Natural killer cell (primary cell): ENCODE measurements at regions not wholly inside any gene's neighbourhood (a gene's known extent, or its start where the extent isn't known, plus 50 kb on each side); places are given as distances from the start of the nearest gene placed in this dataset.
"Not testable (repeated sequence)": the region's sequence is repeated elsewhere in the genome, so short reads cannot be mapped to it uniquely, and the experiment has no call there.

Experiments
- ATAC-seq, 3 donors: fragments of 150-1000 bp in 2 of 3; fragments of 200-7000 bp in 1 of 3; cut with Tn5 transposase; 1 replicate in 1 of 3; 2 replicates in 2 of 3; pipeline ENCODE4 v1.10.0; 2021; ENCODE audit warnings: mild to moderate bottlenecking in 2 of 3, moderate library complexity in 2 of 3
- DNase-seq, 2 donors: peaks; one replicate each; pipeline versions ENCODE4 v3.0.0 to v3.0.0-alpha.2; 2013 to 2021; ENCODE audit warnings: mixed read lengths in 1 of 2
- H3K27ac ChIP-seq: one replicate; pipeline ENCODE4 v1.5.1; 2013; ENCODE audit warnings: mild to moderate bottlenecking, low read length
- H3K27me3 ChIP-seq: one replicate; pipeline ENCODE4 v1.6.1; 2013; ENCODE audit warnings: low read length; ENCODE audit not compliant: control insufficient read depth, insufficient read depth
- H3K36me3 ChIP-seq: one replicate; pipeline ENCODE4 v1.6.1; 2013; ENCODE audit warnings: low read length; ENCODE audit not compliant: control insufficient read depth, insufficient read depth
- H3K4me1 ChIP-seq: one replicate; pipeline ENCODE4 v1.6.1; 2013; ENCODE audit warnings: low read length; ENCODE audit not compliant: control insufficient read depth, insufficient read depth
- H3K4me3 ChIP-seq: one replicate; pipeline ENCODE4 v1.5.1; 2013; ENCODE audit warnings: low read length
- H3K9me3 ChIP-seq: one replicate; pipeline ENCODE4 v1.6.1; 2013; ENCODE audit warnings: low read length; ENCODE audit not compliant: control insufficient read depth, insufficient read depth
- H3K27ac Mint-ChIP-seq, 2 donors: one replicate each; pipeline ENCODE4 v1.8.0; 2022; ENCODE audit warnings: mild to moderate bottlenecking in 2 of 2, mixed read lengths in 2 of 2, moderate library complexity in 1 of 2
- H3K27me3 Mint-ChIP-seq, 2 donors: one replicate each; pipeline ENCODE4 v1.8.0; 2022; ENCODE audit warnings: low read depth in 2 of 2, mixed read lengths in 2 of 2
- H3K36me3 Mint-ChIP-seq: one replicate; pipeline ENCODE4 v1.8.0; 2022; ENCODE audit warnings: mixed read lengths
- H3K4me1 Mint-ChIP-seq, 2 donors: one replicate each; pipeline ENCODE4 v1.8.0; 2022; ENCODE audit warnings: mixed read lengths in 2 of 2
- H3K4me3 Mint-ChIP-seq: one replicate; pipeline ENCODE4 v1.8.0; 2022; ENCODE audit warnings: mild to moderate bottlenecking, moderate library complexity, mixed read lengths
- H3K9me3 Mint-ChIP-seq, 2 donors: one replicate each; pipeline ENCODE4 v1.8.0; 2022; ENCODE audit warnings: mixed read lengths in 2 of 2
- WGBS: methylation state at CpG from one replicate; pipeline ENCODE4 v1.1.7; 2013; ENCODE audit warnings: missing lambda C conversion rate; ENCODE audit not compliant: insufficient coverage; 5-methylcytosine and 5-hydroxymethylcytosine counted together
- intact Hi-C: fragments of 100-400 bp; cut with micrococcal nuclease; formaldehyde crosslinking; loops from one replicate; pipeline ENCODE4 v1.14.2; 2022
- TF ChIP-seq, protein P1 (sequence below): fragments of 200-600 bp; IDR thresholded peaks from one replicate; pipeline ENCODE4 v1.8.0; 2022; ENCODE audit warnings: antibody characterized with exemption

- Histone ChIP-seq H3K36me3 (no peaks in the 10 kb centered on the region), H3K27ac (no peak overlapping the region), H3K27me3 (no peaks in the 10 kb centered on the region), H3K4me3 (no peak overlapping the region), H3K9me3 (no peaks in the 10 kb centered on the region), H3K4me1 (no peaks in the 10 kb centered on the region)
- H3K27me3 Mint-ChIP-seq = no peaks in the 10 kb centered on the region
- intact Hi-C loops = no loop called here
- no peak overlapping the region for H3K27ac Mint-ChIP-seq
- H3K9me3 Mint-ChIP-seq = no peaks in the 10 kb centered on the region
- ATAC-seq (no peak), DNase-seq (no peak)
- TF ChIP-seq, protein P1, sequence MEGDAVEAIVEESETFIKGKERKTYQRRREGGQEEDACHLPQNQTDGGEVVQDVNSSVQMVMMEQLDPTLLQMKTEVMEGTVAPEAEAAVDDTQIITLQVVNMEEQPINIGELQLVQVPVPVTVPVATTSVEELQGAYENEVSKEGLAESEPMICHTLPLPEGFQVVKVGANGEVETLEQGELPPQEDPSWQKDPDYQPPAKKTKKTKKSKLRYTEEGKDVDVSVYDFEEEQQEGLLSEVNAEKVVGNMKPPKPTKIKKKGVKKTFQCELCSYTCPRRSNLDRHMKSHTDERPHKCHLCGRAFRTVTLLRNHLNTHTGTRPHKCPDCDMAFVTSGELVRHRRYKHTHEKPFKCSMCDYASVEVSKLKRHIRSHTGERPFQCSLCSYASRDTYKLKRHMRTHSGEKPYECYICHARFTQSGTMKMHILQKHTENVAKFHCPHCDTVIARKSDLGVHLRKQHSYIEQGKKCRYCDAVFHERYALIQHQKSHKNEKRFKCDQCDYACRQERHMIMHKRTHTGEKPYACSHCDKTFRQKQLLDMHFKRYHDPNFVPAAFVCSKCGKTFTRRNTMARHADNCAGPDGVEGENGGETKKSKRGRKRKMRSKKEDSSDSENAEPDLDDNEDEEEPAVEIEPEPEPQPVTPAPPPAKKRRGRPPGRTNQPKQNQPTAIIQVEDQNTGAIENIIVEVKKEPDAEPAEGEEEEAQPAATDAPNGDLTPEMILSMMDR = no peak
- no peaks in the 10 kb centered on the region for H3K4me1 Mint-ChIP-seq
- no peak overlapping the region for H3K4me3 Mint-ChIP-seq
- WGBS = 90% methylated on average over 6 of the region's 6 CpGs
- H3K36me3 Mint-ChIP-seq = no peaks in the 10 kb centered on the region
Measured at GRCh38 chr21:34280389-34280795, 83.4 kb upstream of the KCNE2 start.

GRCh38 chr21:34280959-34281358 is 82.8 kb upstream of the KCNE2 start:
- 96% methylated on average over 9 of the region's 9 CpGs for whole genome bisulfite sequencing
- Mint-ChIP-seq H3K36me3 (no peaks in the 10 kb centered on the region), H3K4me1 (no peaks in the 10 kb centered on the region), H3K27ac (no peak overlapping the region), H3K27me3 (no peaks in the 10 kb centered on the region), H3K9me3 (no peaks in the 10 kb centered on the region), H3K4me3 (no peak overlapping the region)
- H3K27ac ChIP-seq = no peak overlapping the region
- DNase-seq = no peak
- no peaks in the 10 kb centered on the region for H3K9me3 ChIP-seq
- H3K4me3 ChIP-seq = no peak overlapping the region
- ATAC-seq = no peak
- intact Hi-C loops = no loop called here
- H3K27me3 ChIP-seq = no peaks in the 10 kb centered on the region
- no peaks in the 10 kb centered on the region for H3K4me1 ChIP-seq
- TF ChIP-seq, protein P1 = no peak
- no peaks in the 10 kb centered on the region for H3K36me3 ChIP-seq

GRCh38 chr21:34282223-34282622 is 81.6 kb upstream of the KCNE2 start:
- TF ChIP-seq, protein P1 = no peak
- Mint-ChIP-seq H3K4me1 (no peaks in the 10 kb centered on the region), H3K4me3 (no peak overlapping the region), H3K27me3 (no peaks in the 10 kb centered on the region), H3K27ac (no peak overlapping the region), H3K36me3 (peaks cover 8% of the 10 kb centered on the region), H3K9me3 (peaks cover 0 to 3% of the 10 kb centered on the region in 2 donors)
- Histone ChIP-seq H3K9me3 (peaks cover 1% of the 10 kb centered on the region), H3K27ac (no peak overlapping the region), H3K4me1 (no peaks in the 10 kb centered on the region), H3K27me3 (no peaks in the 10 kb centered on the region), H3K36me3 (no peaks in the 10 kb centered on the region), H3K4me3 (no peak overlapping the region)
- ATAC-seq (no peak), DNase-seq (no peak)
- intact Hi-C loops = no loop called here
- 82% methylated on average over 4 of the region's 4 CpGs for WGBS

GRCh38 chr21:34284666-34285065 is 79.1 kb upstream of the KCNE2 start:
- Histone ChIP-seq H3K27ac (no peak overlapping the region), H3K4me3 (no peak overlapping the region), H3K27me3 (no peaks in the 10 kb centered on the region), H3K4me1 (no peaks in the 10 kb centered on the region), H3K9me3 (peaks cover 16% of the 10 kb centered on the region), H3K36me3 (no peaks in the 10 kb centered on the region)
- Mint-ChIP-seq H3K36me3 (peaks cover 19% of the 10 kb centered on the region), H3K4me3 (no peak overlapping the region), H3K9me3 (peaks cover 0 to 3% of the 10 kb centered on the region in 2 donors), H3K4me1 (no peaks in the 10 kb centered on the region), H3K27me3 (no peaks in the 10 kb centered on the region), H3K27ac (no peak overlapping the region)
- DNase-seq = no peak
- ATAC-seq = no peak
- TF ChIP-seq, protein P1 = no peak
- 86% methylated on average over 4 of the region's 4 CpGs for WGBS
- intact Hi-C loops = no loop called here

DNA sequence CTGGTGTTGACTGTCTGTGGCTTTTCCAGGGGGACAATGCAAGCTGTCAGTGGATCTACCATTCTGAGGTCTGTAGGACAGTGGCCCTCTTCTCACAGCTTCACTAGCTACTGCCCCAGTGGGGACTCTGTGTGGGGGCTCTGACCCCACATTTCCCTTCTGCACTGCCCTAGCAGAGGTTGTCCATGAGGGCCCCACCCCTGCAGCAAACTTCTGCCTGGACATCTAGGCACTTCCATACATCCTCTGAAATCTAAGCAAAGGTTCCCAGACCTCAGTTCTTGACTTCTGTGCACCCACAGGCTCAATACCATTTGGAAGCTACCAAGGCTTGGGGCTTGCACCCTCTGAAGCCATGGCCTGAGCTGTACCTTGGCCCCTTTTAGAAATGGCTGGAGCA is 75.8 kb upstream of the KCNE2 start:
- H3K27ac ChIP-seq, H3K27me3 ChIP-seq, H3K9me3 Mint-ChIP-seq, DNase-seq, intact Hi-C loops, ATAC-seq, H3K4me1 ChIP-seq, H3K36me3 ChIP-seq, H3K27me3 Mint-ChIP-seq, H3K4me3 Mint-ChIP-seq, H3K4me1 Mint-ChIP-seq, H3K4me3 ChIP-seq, H3K27ac Mint-ChIP-seq: not testable (repeated sequence)
- peaks cover 19% of the 10 kb centered on the region for H3K36me3 Mint-ChIP-seq
- peaks cover 16% of the 10 kb centered on the region for H3K9me3 ChIP-seq
